HEK293T (cell line): ENCODE measurements at regions not wholly inside any gene's neighbourhood (a gene's known extent, or its start where the extent isn't known, plus 50 kb on each side); places are given as distances from the start of the nearest gene placed in this dataset.

Experiments used
- CTCF ChIA-PET: fragments of 350-600 bp; formaldehyde crosslinking; extraction: SDS; loops from one replicate; lab custom pipeline; 2021; ENCODE audit warnings: antibody characterized with exemption, inconsistent platforms; lab: Yijun Ruan, JAX
- POLR2A ChIA-PET: fragments of 350-600 bp; formaldehyde crosslinking; extraction: SDS; loops from one replicate; lab custom pipeline; 2020; ENCODE audit warnings: antibody characterized with exemption, inconsistent platforms; lab: Yijun Ruan, JAX
- DNase-seq: peaks from one replicate; pipeline ENCODE4 v3.0.0; 2012; ENCODE audit warnings: mixed read lengths; ENCODE audit errors: extremely low spot score
- ARNT ChIP-seq: fragments of 450-650 bp; IDR thresholded peaks from 2 replicates; pipeline ENCODE4 v1.6.1; 2017; ENCODE audit warnings: mild to moderate bottlenecking
- BHLHE40 ChIP-seq: fragments of 450-650 bp; IDR thresholded peaks from 2 replicates; pipeline ENCODE4 v1.6.1; 2016; ENCODE audit warnings: mild to moderate bottlenecking, moderate library complexity, borderline replicate concordance
- CTBP1 ChIP-seq: fragments of 450-650 bp; IDR thresholded peaks from 2 replicates; pipeline ENCODE4 v1.6.1; 2016; ENCODE audit warnings: borderline replicate concordance
- ELF4 ChIP-seq: fragments of 450-650 bp; IDR thresholded peaks from 2 replicates; pipeline ENCODE4 v1.6.1; 2017; ENCODE audit warnings: antibody characterized with exemption
- FOXA1 ChIP-seq: fragments of 450-650 bp; IDR thresholded peaks from 2 replicates; pipeline ENCODE4 v1.6.1; 2016; ENCODE audit warnings: mild to moderate bottlenecking
- FOXK2 ChIP-seq: fragments of 450-650 bp; IDR thresholded peaks from 2 replicates; pipeline ENCODE4 v1.6.1; 2016; ENCODE audit warnings: mild to moderate bottlenecking
- FOXM1 ChIP-seq: fragments of 450-650 bp; IDR thresholded peaks from 2 replicates; pipeline ENCODE4 v1.6.1; 2017; ENCODE audit warnings: mild to moderate bottlenecking, borderline replicate concordance
- HDGF ChIP-seq: fragments of 450-650 bp; IDR thresholded peaks from 2 replicates; pipeline ENCODE4 v1.6.1; 2017; ENCODE audit warnings: antibody characterized with exemption, borderline replicate concordance
- L3MBTL2 ChIP-seq: fragments of 450-650 bp; conservative IDR thresholded peaks from 2 replicates; pipeline ENCODE4 v1.6.1; 2016; ENCODE audit warnings: mild to moderate bottlenecking
- LEF1 ChIP-seq: fragments of 450-650 bp; IDR thresholded peaks from 2 replicates; pipeline ENCODE4 v1.6.1; 2017; ENCODE audit warnings: mild to moderate bottlenecking, borderline replicate concordance
- NFRKB ChIP-seq: fragments of 450-650 bp; IDR thresholded peaks from 2 replicates; pipeline ENCODE4 v1.6.1; 2016; ENCODE audit warnings: mild to moderate bottlenecking, moderate library complexity
- PKNOX1 ChIP-seq: fragments of 450-650 bp; IDR thresholded peaks from 2 replicates; pipeline ENCODE4 v1.6.1; 2016
- SP1 ChIP-seq: fragments of 450-650 bp; IDR thresholded peaks from 2 replicates; pipeline ENCODE4 v1.6.1; 2017
- SUZ12 ChIP-seq: fragments of 450-650 bp; IDR thresholded peaks from 2 replicates; pipeline ENCODE4 v1.6.1; 2016; ENCODE audit warnings: mild to moderate bottlenecking
- TARDBP ChIP-seq: fragments of 450-650 bp; IDR thresholded peaks from 2 replicates; pipeline ENCODE4 v1.6.1; 2016
- ZNF384 ChIP-seq: fragments of 450-650 bp; IDR thresholded peaks from 2 replicates; pipeline ENCODE4 v1.6.1; 2016

GRCh38 chr16:48462106-48462740, 77.0 kb upstream of the SIAH1 start:
- no peak for TF ChIP-seq CTBP1
- no peak for TF ChIP-seq SUZ12
- TF ChIP-seq HDGF = no peak
- TF ChIP-seq ZNF384 = no peak
- no peak for TF ChIP-seq ARNT
- TF ChIP-seq FOXM1 = no peak
- TF ChIP-seq LEF1 = no peak
- no peak for TF ChIP-seq TARDBP
- DNase-seq = no peak
- CTCF ChIA-PET = no interaction called here
- POLR2A ChIA-PET = no interaction called here

GRCh38 chr16:48459167-48459566, 74.0 kb upstream of the SIAH1 start:
- TF ChIP-seq SP1 (no peak), FOXM1 (no peak), ARNT (no peak), CTBP1 (no peak), L3MBTL2 (no peak), LEF1 (no peak), HDGF (no peak), PKNOX1 (no peak), NFRKB (no peak), ZNF384 (no peak), FOXK2 (no peak), FOXA1 (no peak), SUZ12 (no peak), BHLHE40 (no peak), TARDBP (no peak), ELF4 (no peak)
- DNase-seq = no peak
- ChIA-PET POLR2A (no interaction called here), CTCF (no interaction called here)

- TF ChIP-seq SP1 (no peak), HDGF (no peak), FOXA1 (no peak), ZNF384 (no peak), FOXK2 (no peak), CTBP1 (no peak), PKNOX1 (no peak), LEF1 (no peak)
- ChIA-PET CTCF (interaction anchor here (0.6 kb wide), 1 partner anchor 745 kb away, joined by 3 read pairs; no protein-coding TSS in a partner anchor), POLR2A (no interaction called here)
- DNase-seq = no peak
Measured at GRCh38 chr16:48454051-48454450, 68.8 kb upstream of the SIAH1 start.

GRCh38 chr16:48452991-48453760, 68.0 kb upstream of the SIAH1 start:
- TF ChIP-seq SP1 = no peak
- TF ChIP-seq FOXA1 = no peak
- TF ChIP-seq LEF1 = no peak
- TF ChIP-seq TARDBP = no peak
- no peak for TF ChIP-seq ELF4
- TF ChIP-seq SUZ12 = no peak
- TF ChIP-seq PKNOX1 = no peak
- no peak for TF ChIP-seq ARNT
- POLR2A ChIA-PET = no interaction called here
- CTCF ChIA-PET = no interaction called here
- DNase-seq = no peak

- TF ChIP-seq SP1 (no peak), FOXM1 (no peak), BHLHE40 (no peak), SUZ12 (no peak), ARNT (no peak), L3MBTL2 (no peak), FOXK2 (no peak), FOXA1 (no peak), PKNOX1 (no peak), ZNF384 (no peak)
- DNase-seq = no peak
- CTCF ChIA-PET = no interaction called here
- POLR2A ChIA-PET = no interaction called here
Measured at GRCh38 chr16:48451323-48451722, 66.1 kb upstream of the SIAH1 start.

GRCh38 chr16:48450367-48450766, 65.2 kb upstream of the SIAH1 start:
- no peak for DNase-seq
- ChIA-PET CTCF (no interaction called here), POLR2A (no interaction called here)
- no peak for TF ChIP-seq CTBP1
- TF ChIP-seq FOXM1 = no peak
- TF ChIP-seq TARDBP = no peak
- no peak for TF ChIP-seq ELF4
- TF ChIP-seq PKNOX1 = no peak
- TF ChIP-seq FOXK2 = no peak
- no peak for TF ChIP-seq FOXA1
- TF ChIP-seq SUZ12 = no peak
- no peak for TF ChIP-seq L3MBTL2
- no peak for TF ChIP-seq LEF1
- TF ChIP-seq SP1 = no peak
